ENCODE measurements at regions not wholly inside any gene's neighbourhood (a gene's known extent, or its start where the extent isn't known, plus 50 kb on each side); places are given as distances from the start of the nearest gene placed in this dataset.

- in situ Hi-C loops (cut with HindIII; ENCODE audit: low sequenced_read_pairs) = no loop called here
Measured at GRCh38 chr22:49101873-49102272, 725.8 kb downstream of the BRD1 start.

GRCh38 chr22:49101225-49101624 is 726.4 kb downstream of the BRD1 start:
- in situ Hi-C loops (cut with HindIII; ENCODE audit: low sequenced_read_pairs) = no loop called here

GRCh38 chr22:49100773-49101172 is 726.9 kb downstream of the BRD1 start:
- in situ Hi-C loops (cut with HindIII; ENCODE audit: low sequenced_read_pairs) = no loop called here

GRCh38 chr22:49100316-49100715 is 727.4 kb downstream of the BRD1 start:
- in situ Hi-C loops (cut with HindIII; ENCODE audit: low sequenced_read_pairs) = no loop called here

- in situ Hi-C loops (cut with HindIII; ENCODE audit: low sequenced_read_pairs) = no loop called here
Measured at GRCh38 chr22:49099496-49100124, 728.1 kb downstream of the BRD1 start.

- in situ Hi-C loops (cut with HindIII; ENCODE audit: low sequenced_read_pairs) = no loop called here
Measured at GRCh38 chr22:49099089-49099488, 728.6 kb downstream of the BRD1 start.

- in situ Hi-C loops (cut with HindIII; ENCODE audit: low sequenced_read_pairs) = no loop called here
Measured at GRCh38 chr22:49097966-49098365, 729.7 kb downstream of the BRD1 start.

GRCh38 chr22:49097171-49097925 is 730.3 kb downstream of the BRD1 start:
- in situ Hi-C loops (cut with HindIII; ENCODE audit: low sequenced_read_pairs) = no loop called here

GRCh38 chr22:49096476-49096875 is 731.2 kb downstream of the BRD1 start:
- in situ Hi-C loops (cut with HindIII; ENCODE audit: low sequenced_read_pairs) = no loop called here

GRCh38 chr22:49095366-49095765 is 732.3 kb downstream of the BRD1 start:
- in situ Hi-C loops (cut with HindIII; ENCODE audit: low sequenced_read_pairs) = no loop called here

- in situ Hi-C loops (cut with HindIII; ENCODE audit: low sequenced_read_pairs) = no loop called here
Measured at GRCh38 chr22:49094858-49095257, 732.8 kb downstream of the BRD1 start.

- in situ Hi-C loops (cut with HindIII; ENCODE audit: low sequenced_read_pairs) = no loop called here
Measured at GRCh38 chr22:49094151-49094550, 733.5 kb downstream of the BRD1 start.

- in situ Hi-C loops (cut with HindIII; ENCODE audit: low sequenced_read_pairs) = no loop called here
Measured at GRCh38 chr22:49093192-49093880, 734.3 kb downstream of the BRD1 start.

- in situ Hi-C loops (cut with HindIII; ENCODE audit: low sequenced_read_pairs) = no loop called here
Measured at GRCh38 chr22:49092716-49093115, 735.0 kb downstream of the BRD1 start.

GRCh38 chr22:49091917-49092545 is 735.6 kb downstream of the BRD1 start:
- in situ Hi-C loops (cut with HindIII; ENCODE audit: low sequenced_read_pairs) = no loop called here

GRCh38 chr22:49091451-49091850 is 736.2 kb downstream of the BRD1 start:
- in situ Hi-C loops (cut with HindIII; ENCODE audit: low sequenced_read_pairs) = no loop called here

- in situ Hi-C loops (cut with HindIII; ENCODE audit: low sequenced_read_pairs) = no loop called here
Measured at GRCh38 chr22:49090853-49091135, 736.9 kb downstream of the BRD1 start.

GRCh38 chr22:49090061-49090852 is 737.4 kb downstream of the BRD1 start:
- in situ Hi-C loops (cut with HindIII; ENCODE audit: low sequenced_read_pairs) = no loop called here

GRCh38 chr22:49088801-49089791 is 738.6 kb downstream of the BRD1 start:
- in situ Hi-C loops (cut with HindIII; ENCODE audit: low sequenced_read_pairs) = no loop called here

All from DLD1 (cell line).